ENCODE measurements at regions not wholly inside any gene's neighbourhood (a gene's known extent, or its start where the extent isn't known, plus 50 kb on each side); places are given as distances from the start of the nearest gene placed in this dataset.
"Not testable (repeated sequence)": the region's sequence is repeated elsewhere in the genome, so short reads cannot be mapped to it uniquely, and the experiment has no call there.

DNA sequence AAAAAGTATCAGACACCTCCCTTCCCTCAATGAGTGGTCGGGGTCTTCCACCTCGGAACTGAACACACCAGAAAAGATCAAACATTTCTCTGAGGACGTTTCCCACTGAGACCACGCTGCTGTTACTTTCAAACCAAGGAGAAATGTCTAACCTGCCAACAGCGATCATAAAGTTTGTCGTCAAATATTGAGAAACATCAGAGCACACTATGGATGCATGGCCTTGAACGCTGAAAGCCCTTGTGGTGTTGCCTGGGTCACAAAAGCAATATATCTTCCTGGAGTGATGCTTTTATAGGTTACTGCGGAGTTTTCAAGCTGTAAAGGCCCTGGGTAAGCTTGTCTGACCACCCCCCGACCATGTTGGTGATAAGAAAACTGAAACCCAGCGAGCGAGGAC lies 70.2 kb upstream of the ID2 start:
- in situ Hi-C loops (cut with MboI; ENCODE audit: low sequenced_read_pairs in 4 of 4), result no loop called here
- DNase-seq, result no peak
- no peak overlapping the region for H3K4me3 ChIP-seq
- H3K27me3 ChIP-seq, result no peaks in the 10 kb centered on the region
- ATAC-seq, result no peak
- intact Hi-C loops (cut with DNase I; ENCODE audit: low total_unique reads), result no loop called here
- H3K9me3 ChIP-seq, result no peaks in the 10 kb centered on the region
- H3K36me3 ChIP-seq, result no peaks in the 10 kb centered on the region
- H3K4me1 ChIP-seq, result no peaks in the 10 kb centered on the region
- TF ChIP-seq POLR2A (IDR thresholded peaks at IDR 0.05), result no peak
- TF ChIP-seq, protein P1, sequence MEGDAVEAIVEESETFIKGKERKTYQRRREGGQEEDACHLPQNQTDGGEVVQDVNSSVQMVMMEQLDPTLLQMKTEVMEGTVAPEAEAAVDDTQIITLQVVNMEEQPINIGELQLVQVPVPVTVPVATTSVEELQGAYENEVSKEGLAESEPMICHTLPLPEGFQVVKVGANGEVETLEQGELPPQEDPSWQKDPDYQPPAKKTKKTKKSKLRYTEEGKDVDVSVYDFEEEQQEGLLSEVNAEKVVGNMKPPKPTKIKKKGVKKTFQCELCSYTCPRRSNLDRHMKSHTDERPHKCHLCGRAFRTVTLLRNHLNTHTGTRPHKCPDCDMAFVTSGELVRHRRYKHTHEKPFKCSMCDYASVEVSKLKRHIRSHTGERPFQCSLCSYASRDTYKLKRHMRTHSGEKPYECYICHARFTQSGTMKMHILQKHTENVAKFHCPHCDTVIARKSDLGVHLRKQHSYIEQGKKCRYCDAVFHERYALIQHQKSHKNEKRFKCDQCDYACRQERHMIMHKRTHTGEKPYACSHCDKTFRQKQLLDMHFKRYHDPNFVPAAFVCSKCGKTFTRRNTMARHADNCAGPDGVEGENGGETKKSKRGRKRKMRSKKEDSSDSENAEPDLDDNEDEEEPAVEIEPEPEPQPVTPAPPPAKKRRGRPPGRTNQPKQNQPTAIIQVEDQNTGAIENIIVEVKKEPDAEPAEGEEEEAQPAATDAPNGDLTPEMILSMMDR (IDR thresholded peaks at IDR 0.05 in 4 of 5, conservative IDR thresholded peaks at IDR 0.05 in 1 of 5), result no peak
- H3K27ac ChIP-seq, result no peak overlapping the region

DNA sequence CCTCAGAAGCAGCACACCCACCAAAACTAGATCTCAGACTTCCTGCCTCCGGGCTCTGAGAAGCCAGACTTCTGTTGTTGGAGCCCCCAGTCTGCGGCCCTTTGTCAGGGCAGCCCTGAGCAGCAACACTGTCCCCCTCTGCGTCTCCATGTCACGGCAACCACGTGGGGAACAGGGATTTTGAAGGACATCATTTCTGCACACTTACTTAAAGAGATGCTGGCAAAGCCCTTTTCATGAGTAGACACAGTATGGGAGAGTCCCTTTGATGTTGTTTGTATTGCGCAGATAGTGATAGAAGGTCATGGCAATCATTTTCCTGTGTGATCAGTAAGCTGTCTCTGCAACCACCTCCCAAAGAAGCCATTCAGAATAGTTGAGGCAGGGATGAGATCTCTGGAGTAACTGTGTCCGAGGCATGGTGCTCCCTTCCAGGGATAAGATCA lies 69.1 kb upstream of the ID2 start:
- in situ Hi-C loops (cut with MboI; ENCODE audit: low sequenced_read_pairs in 4 of 4) (no loop called here), intact Hi-C loops (cut with DNase I; ENCODE audit: low total_unique reads) (no loop called here)
- Histone ChIP-seq H3K4me1 (no peaks in the 10 kb centered on the region), H3K36me3 (no peaks in the 10 kb centered on the region), H3K9me3 (no peaks in the 10 kb centered on the region), H3K4me3 (no peak overlapping the region), H3K27ac (no peak overlapping the region), H3K27me3 (no peaks in the 10 kb centered on the region)
- TF ChIP-seq POLR2A (IDR thresholded peaks at IDR 0.05), result no peak
- TF ChIP-seq, protein P1 (IDR thresholded peaks at IDR 0.05 in 4 of 5, conservative IDR thresholded peaks at IDR 0.05 in 1 of 5), result no peak
- ATAC-seq, result no peak
- no peak for DNase-seq

DNA sequence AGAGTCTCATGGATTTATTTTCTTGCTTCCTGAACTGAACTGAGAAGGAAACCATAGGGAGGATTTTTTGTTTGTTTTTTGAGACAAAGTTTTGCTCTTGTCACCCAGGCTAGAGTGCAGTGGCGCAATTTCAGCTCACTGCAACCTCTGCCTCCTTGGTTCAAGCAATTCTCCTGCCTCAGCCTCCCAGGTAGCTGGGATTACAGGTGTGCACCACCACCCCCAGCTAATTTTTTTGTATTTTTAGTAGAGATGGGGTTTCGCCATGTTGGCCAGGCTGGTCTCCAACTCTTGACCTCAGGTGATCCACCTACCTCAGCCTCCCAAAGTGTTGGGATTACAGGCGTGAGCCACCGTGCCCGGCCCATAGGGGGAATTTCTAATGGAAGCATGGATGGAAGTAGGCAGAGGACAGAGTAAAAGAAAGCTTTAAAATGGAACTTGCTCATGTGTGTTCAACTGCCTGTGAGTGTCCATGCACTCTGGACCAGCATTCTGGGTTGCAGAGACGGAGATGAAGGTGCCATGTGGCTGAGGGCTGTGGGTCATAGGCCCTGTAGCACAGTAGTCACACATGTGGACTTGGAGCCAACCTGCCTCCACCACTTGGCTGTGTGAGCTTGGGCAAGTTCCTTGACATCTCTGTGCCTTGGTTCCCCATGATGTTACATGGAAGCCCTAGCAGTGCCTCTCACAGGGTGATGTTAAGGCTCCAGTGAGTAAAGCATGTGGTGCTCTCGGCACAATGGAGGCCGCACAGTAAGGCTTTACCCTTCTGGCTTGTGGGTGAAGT lies 68.5 kb upstream of the ID2 start:
- in situ Hi-C loops (cut with MboI; ENCODE audit: low sequenced_read_pairs in 4 of 4); intact Hi-C loops (cut with DNase I; ENCODE audit: low total_unique reads); H3K27ac ChIP-seq; ATAC-seq; H3K36me3 ChIP-seq; H3K27me3 ChIP-seq; H3K4me1 ChIP-seq; DNase-seq; H3K4me3 ChIP-seq; H3K9me3 ChIP-seq: not testable (repeated sequence)

DNA sequence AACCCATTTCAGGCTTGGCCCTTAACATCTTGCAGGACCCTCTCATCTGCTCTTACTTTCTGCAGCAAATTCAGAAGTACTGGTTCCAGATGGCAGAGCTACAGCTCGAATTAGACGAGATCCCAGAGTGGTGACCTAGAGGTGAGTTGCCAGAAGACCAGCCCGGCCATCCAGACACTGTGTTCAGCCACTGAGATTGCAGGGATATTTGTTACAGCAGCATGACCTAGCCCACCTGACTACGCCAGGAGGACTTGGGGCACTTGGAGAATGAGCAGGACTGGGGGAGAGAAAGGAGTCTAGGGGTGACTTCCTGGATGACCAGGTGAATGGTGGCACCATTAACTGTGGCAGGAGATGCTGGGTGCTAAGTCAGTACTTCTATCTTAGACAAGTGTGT lies 67.2 kb upstream of the ID2 start:
- intact Hi-C loops (cut with DNase I; ENCODE audit: low total_unique reads), result no loop called here
- no peak for DNase-seq
- ATAC-seq, result no peak
- no peaks in the 10 kb centered on the region for H3K4me1 ChIP-seq
- no peaks in the 10 kb centered on the region for H3K9me3 ChIP-seq
- H3K36me3 ChIP-seq, result no peaks in the 10 kb centered on the region
- TF ChIP-seq, protein P1 (IDR thresholded peaks at IDR 0.05 in 4 of 5, conservative IDR thresholded peaks at IDR 0.05 in 1 of 5), result no peak
- no peak for TF ChIP-seq POLR2A (IDR thresholded peaks at IDR 0.05)
- no peak overlapping the region for H3K4me3 ChIP-seq
- H3K27ac ChIP-seq, result no peak overlapping the region
- no peaks in the 10 kb centered on the region for H3K27me3 ChIP-seq
- in situ Hi-C loops (cut with MboI; ENCODE audit: low sequenced_read_pairs in 4 of 4), result no loop called here

DNA sequence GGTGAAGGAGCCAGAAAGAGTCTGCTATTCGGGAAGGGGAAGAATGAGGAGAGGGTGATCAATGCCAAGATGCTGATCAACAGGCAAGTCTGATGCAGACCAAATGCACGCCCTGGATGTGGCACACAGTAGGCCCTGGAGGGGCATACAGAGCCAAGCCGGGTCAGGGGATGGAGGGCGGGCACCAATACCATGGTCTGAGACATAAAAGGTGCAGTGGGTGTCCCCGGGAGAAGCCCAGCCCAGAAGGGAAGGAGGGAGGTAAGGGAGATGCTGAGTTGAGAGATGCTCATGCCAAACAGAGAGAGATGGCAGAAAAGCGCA lies 66.6 kb upstream of the ID2 start:
- Histone ChIP-seq H3K4me3 (no peak overlapping the region), H3K27me3 (no peaks in the 10 kb centered on the region), H3K27ac (no peak overlapping the region), H3K4me1 (no peaks in the 10 kb centered on the region), H3K36me3 (no peaks in the 10 kb centered on the region), H3K9me3 (no peaks in the 10 kb centered on the region)
- ATAC-seq, result no peak
- no peak for TF ChIP-seq POLR2A (IDR thresholded peaks at IDR 0.05)
- TF ChIP-seq, protein P1 (IDR thresholded peaks at IDR 0.05 in 4 of 5, conservative IDR thresholded peaks at IDR 0.05 in 1 of 5), result no peak
- in situ Hi-C loops (cut with MboI; ENCODE audit: low sequenced_read_pairs in 4 of 4), result no loop called here
- no peak for DNase-seq
- intact Hi-C loops (cut with DNase I; ENCODE audit: low total_unique reads), result no loop called here
